Thyroid gland (tissue), 4 donors: ENCODE measurements at regions not wholly inside any gene's neighbourhood (a gene's known extent, or its start where the extent isn't known, plus 50 kb on each side); places are given as distances from the start of the nearest gene placed in this dataset.

Experiments used
- DNase-seq, 2 donors: peaks; one replicate each; pipeline ENCODE4 v3.0.0-alpha.2; 2019
- H3K27ac ChIP-seq, 3 donors: fragments of 200-600 bp; sonication (generic); 1 replicate in 2 of 3; 2 replicates in 1 of 3; pipeline ENCODE4 v1.5.1; 2016 to 2019; ENCODE audit warnings: mild to moderate bottlenecking in 1 of 3, moderate library complexity in 1 of 3
- H3K27me3 ChIP-seq: fragments of 200-600 bp; sonication (generic); one replicate; pipeline ENCODE4 v1.5.1; 2019
- H3K36me3 ChIP-seq, 2 donors: fragments of 200-600 bp; sonication (generic); one replicate each; pipeline ENCODE4 v1.5.1; 2016 to 2019
- H3K4me1 ChIP-seq, 2 donors: fragments of 200-600 bp; sonication (generic); one replicate each; pipeline ENCODE4 v1.5.1; 2017 to 2019
- H3K4me3 ChIP-seq, 3 donors: fragments of 200-600 bp; sonication (generic); replicated peaks in 1 of 3; 1 replicate in 2 of 3; 2 replicates in 1 of 3; pipeline ENCODE4 v1.5.1; 2016; ENCODE audit warnings: mild to moderate bottlenecking in 1 of 3
- H3K9me3 ChIP-seq: fragments of 200-600 bp; sonication (generic); one replicate; pipeline ENCODE4 v1.5.1; 2017
- CTCF ChIP-seq, 6 experiments: fragments of 200-600 bp in 3 of 6; fragments of 450-650 bp in 3 of 6; sonication (generic) in 3 of 6; IDR thresholded peaks; one replicate each; pipeline ENCODE4 v1.5.1; 2016 to 2019; ENCODE audit warnings: antibody characterized with exemption in 6 of 6, mild to moderate bottlenecking in 2 of 6, inconsistent platforms in 1 of 6, moderate library complexity in 1 of 6
- POLR2A ChIP-seq, 2 donors: fragments of 450-650 bp; IDR thresholded peaks; one replicate each; pipeline ENCODE4 v1.6.1; 2017; ENCODE audit warnings: antibody characterized with exemption in 2 of 2, mild to moderate bottlenecking in 2 of 2, moderate library complexity in 1 of 2
- WGBS, 2 donors: methylation state at CpG; one replicate each; pipeline ENCODE4 v1.1.5; 2017; 5-methylcytosine and 5-hydroxymethylcytosine counted together
- intact Hi-C: fragments of 100-400 bp; cut with DNase I; formaldehyde crosslinking; loops from one replicate; pipeline ENCODE4 v1.15.1; 2023

- Histone ChIP-seq H3K27me3 (no peaks in the 10 kb centered on the region), H3K9me3 (no peaks in the 10 kb centered on the region), H3K4me3 (no peak overlapping the region), H3K4me1 (no peaks in the 10 kb centered on the region), H3K36me3 (no peaks in the 10 kb centered on the region), H3K27ac (no peak overlapping the region)
- no peak for DNase-seq
- intact Hi-C loops, result no loop called here
- 38 to 48% methylated on average over 1 of the region's 1 CpG for WGBS, 2 donors
- TF ChIP-seq CTCF (IDR thresholded peaks at IDR 0.05) (no peak), POLR2A (IDR thresholded peaks at IDR 0.05) (no peak)
These were observed 80.6 kb upstream of the LRRTM4 start for GRCh38 chr2:77602771-77603170.

- TF ChIP-seq POLR2A (IDR thresholded peaks at IDR 0.05) (no peak), CTCF (IDR thresholded peaks at IDR 0.05) (no peak)
- intact Hi-C loops, result no loop called here
- Histone ChIP-seq H3K4me3 (no peak overlapping the region), H3K27me3 (no peaks in the 10 kb centered on the region), H3K4me1 (no peaks in the 10 kb centered on the region), H3K36me3 (no peaks in the 10 kb centered on the region), H3K27ac (no peak overlapping the region), H3K9me3 (no peaks in the 10 kb centered on the region)
- no peak for DNase-seq
- WGBS, 2 donors, result 78% methylated on average over 3 of the region's 3 CpGs
These were observed 83.1 kb upstream of the LRRTM4 start for GRCh38 chr2:77604953-77605929.

GRCh38 chr2:77608510-77608909 lies 86.3 kb upstream of the LRRTM4 start:
- Histone ChIP-seq H3K36me3 (no peaks in the 10 kb centered on the region), H3K4me3 (no peak overlapping the region), H3K27me3 (no peaks in the 10 kb centered on the region), H3K4me1 (no peaks in the 10 kb centered on the region), H3K9me3 (no peaks in the 10 kb centered on the region), H3K27ac (no peak overlapping the region)
- intact Hi-C loops, result no loop called here
- DNase-seq, result no peak
- TF ChIP-seq CTCF (IDR thresholded peaks at IDR 0.05), result no peak
- no peak for TF ChIP-seq POLR2A (IDR thresholded peaks at IDR 0.05)

GRCh38 chr2:77629539-77629938 lies 107.4 kb upstream of the LRRTM4 start:
- no peaks in the 10 kb centered on the region for H3K4me1 ChIP-seq
- TF ChIP-seq CTCF (IDR thresholded peaks at IDR 0.05) (no peak), POLR2A (IDR thresholded peaks at IDR 0.05) (no peak)
- no peaks in the 10 kb centered on the region for H3K36me3 ChIP-seq
- 68 to 78% methylated on average over 3 of the region's 3 CpGs for WGBS, 2 donors
- no peaks in the 10 kb centered on the region for H3K9me3 ChIP-seq
- no peaks in the 10 kb centered on the region for H3K27me3 ChIP-seq
- H3K4me3 ChIP-seq, result no peak overlapping the region
- H3K27ac ChIP-seq, result no peak overlapping the region
- intact Hi-C loops, result no loop called here
- DNase-seq, result no peak

- Histone ChIP-seq H3K4me1 (no peaks in the 10 kb centered on the region), H3K27me3 (no peaks in the 10 kb centered on the region), H3K9me3 (no peaks in the 10 kb centered on the region), H3K36me3 (no peaks in the 10 kb centered on the region), H3K27ac (no peak overlapping the region), H3K4me3 (no peak overlapping the region)
- DNase-seq, result no peak
- TF ChIP-seq CTCF (IDR thresholded peaks at IDR 0.05), result no peak
- no peak for TF ChIP-seq POLR2A (IDR thresholded peaks at IDR 0.05)
- intact Hi-C loops, result no loop called here
These were observed 108.8 kb upstream of the LRRTM4 start for GRCh38 chr2:77631007-77631406.
